Peyer's patch (tissue), 4 donors: ENCODE measurements at regions not wholly inside any gene's neighbourhood (a gene's known extent, or its start where the extent isn't known, plus 50 kb on each side); places are given as distances from the start of the nearest gene placed in this dataset.

Experiments
- DNase-seq, 3 donors: peaks; one replicate each; pipeline ENCODE4 v3.0.0-alpha.2; 2017 to 2019
- H3K27ac ChIP-seq, 4 donors: fragments of 200-600 bp; sonication (generic); one replicate each; pipeline ENCODE4 v1.5.1; 2016 to 2019
- H3K27me3 ChIP-seq, 2 donors: fragments of 200-600 bp; sonication (generic); one replicate each; pipeline ENCODE4 v1.5.1; 2019
- H3K36me3 ChIP-seq, 3 donors: fragments of 200-600 bp; sonication (generic); one replicate each; pipeline ENCODE4 v1.5.1; 2016 to 2019
- H3K4me1 ChIP-seq, 4 donors: fragments of 200-600 bp; sonication (generic); one replicate each; pipeline ENCODE4 v1.5.1; 2016 to 2019
- H3K4me3 ChIP-seq, 4 donors: fragments of 200-600 bp; sonication (generic); 1 replicate in 3 of 4; 2 replicates in 1 of 4; pipeline ENCODE4 v1.5.1; 2016 to 2019; ENCODE audit warnings: mild to moderate bottlenecking in 1 of 4
- H3K9me3 ChIP-seq, 4 donors: fragments of 200-600 bp; sonication (generic); one replicate each; pipeline ENCODE4 v1.5.1; 2016 to 2019; ENCODE audit warnings: mild to moderate bottlenecking in 1 of 4
- POLR2A ChIP-seq, 2 donors: fragments of 450-650 bp; IDR thresholded peaks; one replicate each; pipeline ENCODE4 v1.5.1; 2017; ENCODE audit warnings: antibody characterized with exemption in 2 of 2, mild to moderate bottlenecking in 2 of 2, moderate library complexity in 2 of 2
- TF ChIP-seq, protein P1 (sequence below), 6 experiments: fragments of 450-650 bp in 4 of 6; fragments of 200-600 bp in 2 of 6; sonication (generic) in 1 of 6; IDR thresholded peaks; one replicate each; pipeline ENCODE4 v1.5.1; 2017 to 2019; ENCODE audit warnings: antibody characterized with exemption in 6 of 6, mild to moderate bottlenecking in 3 of 6, moderate library complexity in 1 of 6

- Histone ChIP-seq H3K4me1 (no peaks in the 10 kb centered on the region), H3K4me3 (no peak overlapping the region), H3K36me3 (no peaks in the 10 kb centered on the region), H3K9me3 (no peaks in the 10 kb centered on the region), H3K27me3 (no peaks in the 10 kb centered on the region), H3K27ac (no peak overlapping the region)
- DNase-seq, result no peak
- TF ChIP-seq, protein P1, sequence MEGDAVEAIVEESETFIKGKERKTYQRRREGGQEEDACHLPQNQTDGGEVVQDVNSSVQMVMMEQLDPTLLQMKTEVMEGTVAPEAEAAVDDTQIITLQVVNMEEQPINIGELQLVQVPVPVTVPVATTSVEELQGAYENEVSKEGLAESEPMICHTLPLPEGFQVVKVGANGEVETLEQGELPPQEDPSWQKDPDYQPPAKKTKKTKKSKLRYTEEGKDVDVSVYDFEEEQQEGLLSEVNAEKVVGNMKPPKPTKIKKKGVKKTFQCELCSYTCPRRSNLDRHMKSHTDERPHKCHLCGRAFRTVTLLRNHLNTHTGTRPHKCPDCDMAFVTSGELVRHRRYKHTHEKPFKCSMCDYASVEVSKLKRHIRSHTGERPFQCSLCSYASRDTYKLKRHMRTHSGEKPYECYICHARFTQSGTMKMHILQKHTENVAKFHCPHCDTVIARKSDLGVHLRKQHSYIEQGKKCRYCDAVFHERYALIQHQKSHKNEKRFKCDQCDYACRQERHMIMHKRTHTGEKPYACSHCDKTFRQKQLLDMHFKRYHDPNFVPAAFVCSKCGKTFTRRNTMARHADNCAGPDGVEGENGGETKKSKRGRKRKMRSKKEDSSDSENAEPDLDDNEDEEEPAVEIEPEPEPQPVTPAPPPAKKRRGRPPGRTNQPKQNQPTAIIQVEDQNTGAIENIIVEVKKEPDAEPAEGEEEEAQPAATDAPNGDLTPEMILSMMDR (IDR thresholded peaks at IDR 0.05), result no peak
Observed at GRCh38 chr12:68498736-68499135, 112.0 kb upstream of the RAP1B start.

DNA sequence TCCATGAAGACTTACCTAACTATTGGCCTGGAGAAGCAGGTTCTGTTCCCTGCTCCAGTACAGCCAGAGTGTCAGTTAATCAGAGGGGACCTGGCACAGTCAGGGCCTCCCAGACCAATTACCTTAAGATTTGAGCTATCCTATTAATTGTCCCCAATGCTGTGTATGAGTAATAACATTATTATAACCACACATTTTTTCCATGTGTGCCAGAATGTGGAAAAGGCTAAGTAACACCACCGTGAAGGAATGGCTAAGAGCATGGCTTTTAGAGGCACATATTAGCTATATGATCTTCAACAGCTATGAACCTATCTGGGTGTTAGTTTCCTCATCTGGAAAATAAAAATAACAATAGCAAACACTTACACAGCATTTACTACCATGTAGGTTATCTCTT is 111.1 kb upstream of the RAP1B start:
- no peak for DNase-seq
- H3K9me3 ChIP-seq, result no peaks in the 10 kb centered on the region
- H3K4me3 ChIP-seq, result no peak overlapping the region
- TF ChIP-seq, protein P1 (IDR thresholded peaks at IDR 0.05), result no peak
- TF ChIP-seq POLR2A (IDR thresholded peaks at IDR 0.05), result no peak
- no peaks in the 10 kb centered on the region for H3K27me3 ChIP-seq
- no peaks in the 10 kb centered on the region for H3K4me1 ChIP-seq
- no peak overlapping the region for H3K27ac ChIP-seq
- H3K36me3 ChIP-seq, result no peaks in the 10 kb centered on the region

DNA sequence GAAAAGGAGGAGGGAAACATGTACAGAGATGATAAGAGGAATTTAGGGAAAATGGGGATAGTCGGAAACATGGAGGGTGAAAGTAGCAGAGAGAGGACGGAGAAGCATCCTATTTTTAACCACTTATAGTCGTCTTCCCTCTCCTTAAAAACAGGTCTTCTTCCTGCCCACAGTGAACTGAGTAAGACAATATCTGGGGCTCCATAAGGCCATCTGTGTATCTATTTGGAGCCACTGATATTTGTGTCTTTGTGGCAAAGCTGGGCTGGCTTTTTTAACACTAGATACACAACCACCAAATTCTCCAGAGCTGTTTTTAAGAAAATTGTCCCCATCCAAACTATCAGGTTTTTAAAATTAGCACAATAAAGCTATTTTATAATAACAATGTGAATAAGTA is 109.5 kb upstream of the RAP1B start:
- DNase-seq, result no peak
- Histone ChIP-seq H3K27me3 (no peaks in the 10 kb centered on the region), H3K9me3 (no peaks in the 10 kb centered on the region), H3K4me1 (no peaks in the 10 kb centered on the region), H3K36me3 (no peaks in the 10 kb centered on the region), H3K4me3 (no peak overlapping the region), H3K27ac (no peak overlapping the region)
- TF ChIP-seq, protein P1 (IDR thresholded peaks at IDR 0.05), result no peak
- no peak for TF ChIP-seq POLR2A (IDR thresholded peaks at IDR 0.05)

- no peaks in the 10 kb centered on the region for H3K36me3 ChIP-seq
- H3K27ac ChIP-seq, result no peak overlapping the region
- H3K4me1 ChIP-seq, result no peaks in the 10 kb centered on the region
- no peaks in the 10 kb centered on the region for H3K9me3 ChIP-seq
- no peaks in the 10 kb centered on the region for H3K27me3 ChIP-seq
- TF ChIP-seq, protein P1 (IDR thresholded peaks at IDR 0.05), result no peak
- TF ChIP-seq POLR2A (IDR thresholded peaks at IDR 0.05), result no peak
- H3K4me3 ChIP-seq, result no peak overlapping the region
- no peak for DNase-seq
Observed at GRCh38 chr12:68505970-68506369, 104.7 kb upstream of the RAP1B start.

- no peaks in the 10 kb centered on the region for H3K9me3 ChIP-seq
- no peak for DNase-seq
- TF ChIP-seq, protein P1 (IDR thresholded peaks at IDR 0.05), result no peak
- no peak for TF ChIP-seq POLR2A (IDR thresholded peaks at IDR 0.05)
- no peaks in the 10 kb centered on the region for H3K4me1 ChIP-seq
- no peak overlapping the region for H3K4me3 ChIP-seq
- no peaks in the 10 kb centered on the region for H3K36me3 ChIP-seq
- no peaks in the 10 kb centered on the region for H3K27me3 ChIP-seq
- no peak overlapping the region for H3K27ac ChIP-seq
Observed at GRCh38 chr12:68506619-68507018, 104.1 kb upstream of the RAP1B start.

DNA sequence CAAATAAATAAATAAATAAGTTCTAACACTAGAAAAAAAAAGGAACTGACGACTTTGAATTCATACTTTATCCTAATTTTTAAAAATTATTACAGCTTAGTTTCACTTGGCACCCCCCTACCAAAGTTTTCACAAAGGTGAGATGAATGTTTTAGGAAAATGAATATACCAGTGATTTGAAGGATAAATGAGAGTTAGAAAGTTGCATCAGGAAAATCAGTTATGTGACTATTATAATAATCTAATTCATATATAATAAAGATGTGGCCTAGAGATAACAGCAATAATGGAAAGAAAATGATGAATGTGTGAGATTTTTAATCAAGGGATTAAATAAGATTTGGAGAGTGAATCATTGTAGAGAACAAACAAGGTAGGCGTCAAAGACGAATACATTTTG is 103.0 kb upstream of the RAP1B start:
- Histone ChIP-seq H3K27ac (no peak overlapping the region), H3K27me3 (no peaks in the 10 kb centered on the region), H3K36me3 (no peaks in the 10 kb centered on the region), H3K9me3 (no peaks in the 10 kb centered on the region), H3K4me3 (no peak overlapping the region), H3K4me1 (no peaks in the 10 kb centered on the region)
- no peak for DNase-seq
- TF ChIP-seq POLR2A (IDR thresholded peaks at IDR 0.05), result no peak
- TF ChIP-seq, protein P1 (IDR thresholded peaks at IDR 0.05), result no peak
